Testis (tissue), 2 donors: ENCODE measurements at regions not wholly inside any gene's neighbourhood (a gene's known extent, or its start where the extent isn't known, plus 50 kb on each side); places are given as distances from the start of the nearest gene placed in this dataset.

Experiments used
- DNase-seq: peaks from one replicate; pipeline ENCODE4 v3.0.0-alpha.2; 2019
- H3K27ac ChIP-seq, 2 donors: fragments of 200-600 bp; sonication (generic); one replicate each; pipeline ENCODE4 v1.5.1; 2019
- H3K27me3 ChIP-seq: fragments of 200-600 bp; sonication (generic); one replicate; pipeline ENCODE4 v1.5.1; 2019
- H3K36me3 ChIP-seq: fragments of 200-600 bp; sonication (generic); one replicate; pipeline ENCODE4 v1.5.1; 2017; ENCODE audit warnings: low read depth; ENCODE audit errors: missing control alignments
- H3K4me1 ChIP-seq: fragments of 200-600 bp; sonication (generic); one replicate; pipeline ENCODE4 v1.5.1; 2019
- H3K4me3 ChIP-seq, 2 donors: fragments of 200-600 bp; sonication (generic); one replicate each; pipeline ENCODE4 v1.5.1; 2017 to 2019
- H3K9me3 ChIP-seq: fragments of 200-600 bp; sonication (generic); one replicate; pipeline ENCODE4 v1.5.1; 2017
- CTCF ChIP-seq, 3 experiments: fragments of 450-650 bp in 2 of 3; fragments of 200-600 bp in 1 of 3; sonication (generic) in 1 of 3; IDR thresholded peaks; one replicate each; pipeline ENCODE4 v1.5.1; 2016 to 2019; ENCODE audit warnings: antibody characterized with exemption in 3 of 3, mild to moderate bottlenecking in 2 of 3, moderate library complexity in 1 of 3
- POLR2A ChIP-seq: fragments of 450-650 bp; IDR thresholded peaks from one replicate; pipeline ENCODE4 v1.6.1; 2017; ENCODE audit warnings: antibody characterized with exemption, mild to moderate bottlenecking, moderate library complexity
- WGBS, 2 donors: methylation state at CpG; one replicate each; pipeline ENCODE4 v1.1.5; 2018; 5-methylcytosine and 5-hydroxymethylcytosine counted together
- intact Hi-C: fragments of 100-400 bp; cut with DNase I; formaldehyde crosslinking; loops from one replicate; pipeline ENCODE4 v1.15.1; 2023; ENCODE audit warnings: low total_unique reads

- Histone ChIP-seq H3K4me1 (no peaks in the 10 kb centered on the region), H3K36me3 (no peaks in the 10 kb centered on the region), H3K4me3 (no peak overlapping the region), H3K27me3 (no peaks in the 10 kb centered on the region), H3K27ac (no peak overlapping the region), H3K9me3 (no peaks in the 10 kb centered on the region)
- no peak for DNase-seq
- TF ChIP-seq CTCF (IDR thresholded peaks at IDR 0.05) (no peak), POLR2A (no peak)
- intact Hi-C loops, result no loop called here
- 81 to 87% methylated on average over 2 of the region's 2 CpGs for WGBS, 2 donors
These were observed 1233.9 kb upstream of the ALCAM start for GRCh38 chr3:104132566-104133403.

GRCh38 chr3:104133630-104134029, 1233.1 kb upstream of the ALCAM start:
- TF ChIP-seq CTCF (IDR thresholded peaks at IDR 0.05) (no peak), POLR2A (no peak)
- 75 to 88% methylated on average over 5 of the region's 5 CpGs for WGBS, 2 donors

GRCh38 chr3:104137116-104137515, 1229.6 kb upstream of the ALCAM start:
- intact Hi-C loops, result no loop called here
- no peaks in the 10 kb centered on the region for H3K9me3 ChIP-seq
- no peak for DNase-seq
- H3K4me3 ChIP-seq, result no peak overlapping the region
- H3K27me3 ChIP-seq, result no peaks in the 10 kb centered on the region
- TF ChIP-seq CTCF (IDR thresholded peaks at IDR 0.05), result no peak
- no peak for TF ChIP-seq POLR2A
- WGBS, 2 donors, result 78 to 80% methylated on average over 4 of the region's 4 CpGs
- no peaks in the 10 kb centered on the region for H3K36me3 ChIP-seq
- H3K4me1 ChIP-seq, result no peaks in the 10 kb centered on the region
- H3K27ac ChIP-seq, result no peak overlapping the region

More at GRCh38 chr3:104133630-104134029, 1233.1 kb upstream of the ALCAM start:
- DNase-seq, result no peak
- Histone ChIP-seq H3K4me1 (no peaks in the 10 kb centered on the region), H3K27me3 (no peaks in the 10 kb centered on the region), H3K9me3 (no peaks in the 10 kb centered on the region), H3K36me3 (no peaks in the 10 kb centered on the region), H3K27ac (no peak overlapping the region), H3K4me3 (no peak overlapping the region)
- intact Hi-C loops, result no loop called here

GRCh38 chr3:104145164-104145563, 1221.5 kb upstream of the ALCAM start:
- intact Hi-C loops, result no loop called here
- DNase-seq, result no peak
- no peaks in the 10 kb centered on the region for H3K4me1 ChIP-seq

More at GRCh38 chr3:104145164-104145563, 1221.5 kb upstream of the ALCAM start:
- Histone ChIP-seq H3K27ac (no peak overlapping the region), H3K27me3 (no peaks in the 10 kb centered on the region), H3K9me3 (no peaks in the 10 kb centered on the region), H3K4me3 (no peak overlapping the region), H3K36me3 (no peaks in the 10 kb centered on the region)
- TF ChIP-seq POLR2A, result no peak
- TF ChIP-seq CTCF (IDR thresholded peaks at IDR 0.05), result no peak
